GM18499 (cell line): ENCODE measurements at regions not wholly inside any gene's neighbourhood (a gene's known extent, or its start where the extent isn't known, plus 50 kb on each side); places are given as distances from the start of the nearest gene placed in this dataset.
"Not testable (repeated sequence)": the region's sequence is repeated elsewhere in the genome, so short reads cannot be mapped to it uniquely, and the experiment has no call there.

Experiments used
- ATAC-seq: cut with Tn5 transposase; IDR thresholded peaks from one replicate; pipeline ENCODE4 v1.9.1; 2021; ENCODE audit warnings: moderate number of reproducible peaks; ENCODE audit not compliant: insufficient read depth, unreplicated experiment

DNA sequence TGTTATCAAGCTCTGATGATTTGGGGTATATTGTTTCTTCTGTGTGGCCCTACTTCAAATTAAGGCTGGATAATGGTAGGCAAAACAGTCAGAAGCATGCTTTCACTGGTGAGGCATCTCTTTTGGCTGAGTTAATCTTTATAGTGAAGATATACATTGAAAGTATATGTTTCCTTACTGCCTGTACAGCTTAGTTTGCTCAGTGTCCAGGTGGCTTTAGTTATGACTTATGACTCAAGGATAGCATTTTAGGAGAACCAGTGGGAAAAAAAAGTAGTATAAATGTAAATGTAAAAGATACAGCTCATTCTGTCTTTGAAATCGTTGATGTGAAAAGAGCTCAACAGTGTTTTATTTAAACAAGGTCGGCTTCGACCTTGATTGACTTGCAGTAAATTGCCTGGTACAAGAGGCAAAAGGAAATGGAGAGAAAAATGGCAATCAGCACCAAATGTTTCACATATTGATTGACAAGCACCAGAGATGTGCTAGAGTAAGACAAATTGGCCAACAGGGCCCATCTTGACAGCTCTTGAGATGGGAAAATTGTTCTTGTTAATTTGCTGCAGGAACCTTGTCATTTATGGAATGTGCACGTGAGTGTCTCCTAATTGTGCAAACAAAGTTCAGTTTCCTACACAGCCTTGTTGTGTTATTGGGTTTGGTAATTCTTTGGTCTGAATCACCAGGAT is 447.4 kb upstream of the WWC1 start:
- no peak for ATAC-seq

GRCh38 chr5:167845952-167846351 is 445.5 kb upstream of the WWC1 start:
- ATAC-seq: no peak

DNA sequence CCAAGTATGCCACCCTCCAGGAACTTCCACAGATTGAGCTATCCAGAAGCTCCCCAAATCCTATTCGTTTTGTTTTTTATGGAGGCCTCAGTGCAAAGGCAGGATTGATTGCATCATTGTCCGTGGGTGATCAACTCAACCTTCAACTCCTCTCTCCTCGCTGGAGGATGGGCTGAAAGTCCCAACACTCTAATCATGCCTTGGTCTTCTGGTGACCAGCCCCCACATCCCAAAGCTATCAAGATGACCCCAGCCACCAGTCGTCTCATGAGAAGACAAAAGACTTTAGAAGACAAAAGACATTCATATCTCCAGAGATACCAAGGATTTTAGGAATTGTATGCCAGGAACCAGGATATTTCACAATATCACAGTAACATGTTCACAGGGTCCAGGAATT is 441.6 kb upstream of the WWC1 start:
- no peak for ATAC-seq

DNA sequence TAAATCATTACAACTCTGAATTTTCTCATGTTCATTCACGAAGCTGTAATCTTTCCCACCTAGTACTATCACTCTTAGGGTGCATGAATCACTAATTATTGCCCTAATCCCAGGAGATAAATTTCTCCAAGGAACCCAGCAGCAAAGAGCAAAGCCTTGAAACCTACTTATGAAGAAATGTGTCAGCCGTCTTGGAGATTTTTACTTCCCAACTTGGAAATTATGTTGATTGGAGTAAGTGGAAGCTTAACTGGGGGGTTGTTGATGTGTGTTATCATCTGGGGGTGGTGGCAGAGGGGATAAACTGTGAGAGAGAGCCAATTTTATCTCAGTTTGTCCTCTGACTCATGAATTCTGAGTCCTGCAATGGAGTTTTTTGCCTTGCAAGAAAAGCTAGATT is 440.5 kb upstream of the WWC1 start:
- no peak for ATAC-seq

DNA sequence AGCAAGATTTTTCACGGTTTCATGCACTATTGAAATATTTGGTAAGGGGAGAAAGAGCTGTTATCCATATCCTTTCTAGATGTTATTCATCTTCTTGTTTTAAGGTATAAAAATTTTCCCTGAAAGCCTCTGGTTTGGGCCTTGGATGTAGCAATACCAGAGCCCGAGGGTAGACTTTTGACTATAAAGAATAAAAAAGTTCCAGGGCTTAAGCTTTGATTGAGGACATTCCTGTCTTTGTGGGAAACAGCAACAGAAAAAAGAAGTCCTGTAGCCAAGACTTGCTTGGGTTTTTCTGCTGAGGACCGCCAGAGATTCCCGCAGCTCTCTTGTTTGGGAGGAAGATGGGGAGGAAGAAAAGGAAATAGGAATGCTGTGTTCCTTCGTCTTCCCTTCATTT is 440.0 kb upstream of the WWC1 start:
- no peak for ATAC-seq

- ATAC-seq: no peak
These were observed 438.9 kb upstream of the WWC1 start for GRCh38 chr5:167852515-167852914.

GRCh38 chr5:167853421-167853820 is 438.0 kb upstream of the WWC1 start:
- ATAC-seq: no peak

DNA sequence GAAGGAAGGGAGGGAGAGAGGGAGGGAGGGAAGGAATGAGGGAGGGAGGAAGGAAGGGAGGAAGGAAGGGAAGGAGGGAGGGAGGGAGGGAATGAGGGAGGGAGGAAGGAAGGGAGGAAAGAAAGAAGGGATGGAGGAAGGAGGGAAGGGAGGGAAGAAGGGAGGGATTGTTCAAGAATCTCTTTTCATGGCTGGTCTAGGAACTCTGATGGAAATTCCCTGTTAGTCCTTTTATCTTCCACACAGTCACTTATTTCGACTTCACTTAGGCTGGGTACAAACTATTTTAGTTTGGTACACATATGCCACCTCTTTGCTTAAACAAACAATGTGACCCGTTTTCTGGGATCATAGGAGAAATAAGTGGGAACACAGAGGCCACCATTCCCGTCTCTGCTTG is 435.6 kb upstream of the WWC1 start:
- ATAC-seq: no peak

- ATAC-seq: no peak
These were observed 434.1 kb upstream of the WWC1 start for GRCh38 chr5:167857321-167857720.

GRCh38 chr5:167858186-167858855 is 433.1 kb upstream of the WWC1 start:
- ATAC-seq: not testable (repeated sequence)

GRCh38 chr5:167861129-167861927 is 430.1 kb upstream of the WWC1 start:
- no peak for ATAC-seq

GRCh38 chr5:167861928-167862426 is 429.5 kb upstream of the WWC1 start:
- ATAC-seq: no peak

GRCh38 chr5:167863883-167864282 is 427.6 kb upstream of the WWC1 start:
- ATAC-seq: no peak

DNA sequence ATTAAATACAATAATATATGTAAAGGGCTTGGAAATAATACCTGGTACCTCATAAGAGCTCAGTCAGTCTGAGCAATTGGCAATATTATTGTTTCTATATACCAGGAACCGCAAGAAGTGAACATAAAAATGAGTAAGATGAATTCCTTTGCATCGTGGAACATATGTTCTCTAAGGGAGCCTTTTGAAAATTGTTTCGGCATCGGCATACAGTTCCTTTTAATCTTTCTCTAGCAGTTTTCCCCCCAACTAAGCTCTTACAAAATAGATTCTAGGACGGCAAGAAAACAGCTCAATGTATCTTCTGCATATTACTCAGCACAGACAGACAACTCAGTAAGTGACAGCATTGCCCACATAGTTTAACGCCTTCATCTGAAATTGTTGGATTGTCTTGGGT is 426.6 kb upstream of the WWC1 start:
- no peak for ATAC-seq

DNA sequence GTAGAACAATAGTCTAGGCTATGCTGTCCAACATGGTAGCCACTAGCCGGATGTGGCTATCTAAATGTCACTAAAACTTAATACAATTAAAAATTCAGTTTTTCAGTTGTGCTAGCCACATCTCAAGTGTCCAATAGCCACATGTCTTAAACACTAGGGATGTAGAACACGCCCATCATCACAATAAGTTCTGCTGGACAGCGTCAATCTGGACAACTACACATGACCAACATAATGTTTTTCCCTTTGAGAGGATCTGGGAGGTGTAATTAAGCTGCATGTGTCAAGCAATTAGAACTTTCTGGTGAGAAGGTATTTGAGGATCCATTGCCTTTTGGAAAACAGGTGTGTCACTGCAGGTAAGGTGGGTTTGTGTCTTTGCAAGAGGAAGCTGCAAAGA is 424.6 kb upstream of the WWC1 start:
- no peak for ATAC-seq

GRCh38 chr5:167867281-167867680 is 424.2 kb upstream of the WWC1 start:
- no peak for ATAC-seq

GRCh38 chr5:167869125-167869524 is 422.3 kb upstream of the WWC1 start:
- no peak for ATAC-seq

DNA sequence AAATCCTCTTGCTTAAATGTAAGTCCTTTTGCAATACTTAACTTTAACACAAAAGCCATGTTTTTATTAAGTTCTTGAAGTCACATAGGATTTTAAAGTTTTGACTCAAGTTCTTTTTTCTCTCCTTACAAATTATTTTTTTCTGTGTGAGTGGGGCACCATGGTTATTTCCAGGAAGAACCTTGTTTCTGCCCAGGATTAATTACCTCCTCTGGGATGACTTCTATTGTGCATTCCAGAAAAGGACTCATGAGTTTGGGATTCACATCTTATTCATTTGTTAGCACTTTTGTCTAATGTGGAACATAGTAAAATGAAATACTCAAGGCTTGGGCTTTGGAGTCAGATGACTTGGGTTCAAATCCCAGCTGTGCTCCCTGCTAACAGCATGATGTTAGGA is 421.4 kb upstream of the WWC1 start:
- no peak for ATAC-seq

DNA sequence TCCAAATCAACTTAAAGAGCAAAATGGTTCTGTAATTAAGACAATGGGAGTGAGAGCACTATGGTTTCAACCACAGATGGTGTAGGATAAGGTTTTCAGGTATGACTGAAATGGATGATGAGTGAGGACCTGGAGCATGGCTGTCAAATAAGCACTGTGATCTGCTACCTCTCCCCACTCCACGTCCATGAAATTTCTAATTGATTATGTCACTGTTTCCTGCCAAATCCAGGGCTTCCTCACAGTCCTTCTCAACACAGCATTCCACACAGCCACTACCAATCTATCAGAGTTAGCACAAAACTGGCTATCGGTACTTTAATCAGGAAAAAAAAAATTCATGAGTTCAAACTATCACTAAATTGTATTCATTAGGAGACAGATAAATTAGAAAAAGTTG is 420.4 kb upstream of the WWC1 start:
- ATAC-seq: no peak

- no peak for ATAC-seq
These were observed 418.7 kb upstream of the WWC1 start for GRCh38 chr5:167872791-167873190.

DNA sequence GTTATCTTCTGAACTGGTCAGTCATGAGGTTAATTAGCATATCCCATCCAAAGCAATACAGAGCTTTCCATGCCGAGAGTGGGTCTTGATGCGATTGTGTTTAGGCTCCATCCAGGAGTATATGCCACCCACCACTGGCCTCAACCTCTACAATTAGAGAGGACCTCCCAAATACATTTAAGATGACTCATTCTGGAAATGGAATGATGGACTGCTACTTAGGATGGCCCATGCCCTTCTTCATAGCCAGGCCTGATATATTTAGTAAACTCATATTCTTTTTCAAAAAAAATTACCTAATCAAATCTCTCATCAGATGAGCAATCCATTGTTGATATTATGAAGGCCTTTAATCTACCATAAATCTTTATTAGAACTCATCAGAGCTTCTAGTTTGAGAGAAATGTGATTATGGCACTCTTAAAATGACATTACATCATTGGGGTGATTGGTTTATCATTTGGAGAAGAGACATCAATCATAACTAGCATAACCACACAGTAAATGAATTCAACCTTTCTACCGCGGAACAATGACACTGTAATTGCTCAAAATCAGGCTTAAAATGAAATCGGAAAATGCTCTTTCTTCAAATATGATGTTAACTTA is 414.2 kb upstream of the WWC1 start:
- ATAC-seq: no peak
